ENCODE measurements at regions not wholly inside any gene's neighbourhood (a gene's known extent, or its start where the extent isn't known, plus 50 kb on each side); places are given as distances from the start of the nearest gene placed in this dataset.

- TF ChIP-seq ZBTB34 (CRISPR knock-in tag; IDR thresholded peaks at IDR 0.05), result no peak
- peak; percentile 17; the same call in 1 of the 2 replicates for TF ChIP-seq MYBL2 (IDR thresholded peaks at IDR 0.05; ENCODE audit: low read depth)
- no peak for TF ChIP-seq MYBL2 (CRISPR knock-in tag; IDR thresholded peaks at IDR 0.05; ENCODE audit: borderline replicate concordance)
- TF ChIP-seq MBD2 (IDR thresholded peaks at IDR 0.05; ENCODE audit: borderline replicate concordance, low read depth), result no peak
- peak; percentile 57 to 69; a peak in 2 of 4 replicates for TF ChIP-seq TRIM24 (IDR thresholded peaks at IDR 0.05)
- no peak for TF ChIP-seq ZBTB12 (CRISPR knock-in tag; IDR thresholded peaks at IDR 0.05)
- TF ChIP-seq ZFP1 (CRISPR knock-in tag; IDR thresholded peaks at IDR 0.05), result 0 out of 2 replicates have a peak, but pooled peaks have one; percentile 26
- TF ChIP-seq TAL1 (IDR thresholded peaks at IDR 0.05), result peak; percentile 79
- TF ChIP-seq HMG20B (CRISPR knock-in tag; IDR thresholded peaks at IDR 0.05), result no peak
- TF ChIP-seq TEAD4 (IDR thresholded peaks at IDR 0.05; ENCODE audit: low read length), result peak; percentile 78
- no peak for TF ChIP-seq TEAD4 (CRISPR knock-in tag; IDR thresholded peaks at IDR 0.05; ENCODE audit: borderline replicate concordance)
- TF ChIP-seq MAZ (CRISPR knock-in tag; conservative IDR thresholded peaks at IDR 0.05 in 1 of 2, IDR thresholded peaks at IDR 0.05 in 1 of 2), result 0 out of 4 replicates have a peak, but pooled peaks of 1 of the 2 experiments have one; percentile 31
- no peak for TF ChIP-seq CGGBP1 (CRISPR knock-in tag; IDR thresholded peaks at IDR 0.05)
- TF ChIP-seq CBFA2T2 (conservative IDR thresholded peaks at IDR 0.05), result peak; percentile 71
- TF ChIP-seq MCM3 (IDR thresholded peaks at IDR 0.05), result peak; percentile 78; the same call in 1 of the 2 replicates
- TF ChIP-seq HNRNPUL1 (IDR thresholded peaks at IDR 0.05; ENCODE audit: low read length), result no peak
- TF ChIP-seq ZNF518B (CRISPR knock-in tag; IDR thresholded peaks at IDR 0.05), result no peak
- peak; percentile 44; the same call in 1 of the 2 replicates for TF ChIP-seq STAT5A (IDR thresholded peaks at IDR 0.05; ENCODE audit: borderline replicate concordance, low read length)
- peak; percentile 41 for TF ChIP-seq MEIS2 (IDR thresholded peaks at IDR 0.05; ENCODE audit: partially characterized antibody)
- TF ChIP-seq DPF2 (IDR thresholded peaks at IDR 0.05), result peak; percentile 49; the same call in 1 of the 2 replicates
- no peak for TF ChIP-seq LARP7 (IDR thresholded peaks at IDR 0.05)
- TF ChIP-seq NFIC (IDR thresholded peaks at IDR 0.05), result peak; percentile 70
- TF ChIP-seq ZNF324 (CRISPR knock-in tag; IDR thresholded peaks at IDR 0.05), result no peak
- TF ChIP-seq SPI1 (IDR thresholded peaks at IDR 0.05; ENCODE audit: borderline replicate concordance, low read depth, low read length), result no peak
- TF ChIP-seq ATF1 (CRISPR knock-in tag; IDR thresholded peaks at IDR 0.05), result no peak
- peak; percentile 79 for TF ChIP-seq ATF1 (tag; IDR thresholded peaks at IDR 0.05)
- TF ChIP-seq KDM1A (IDR thresholded peaks at IDR 0.05), result peak in 1 of 2 experiments; percentile 64; a peak in 3 of 4 replicates
These were observed 385.9 kb upstream of the BCHE start (continued) for GRCh38 chr3:166223120-166223519.

All from K562 (cell line).